ENCODE measurements at regions not wholly inside any gene's neighbourhood (a gene's known extent, or its start where the extent isn't known, plus 50 kb on each side); places are given as distances from the start of the nearest gene placed in this dataset.

- Histone ChIP-seq H2AFZ (no peak overlapping the region), H3K27ac (no peak overlapping the region), H3K4me1 (no peaks in the 10 kb centered on the region), H3K79me2 (no peaks in the 10 kb centered on the region), H3K27me3 (ENCODE audit: control insufficient read depth, insufficient read depth, low read length) (no peaks in the 10 kb centered on the region), H3K4me3 (ENCODE audit: low read depth, low read length) (no peak overlapping the region), H3K9me3 (ENCODE audit: control insufficient read depth, low read length) (no peaks in the 10 kb centered on the region), H3K9ac (no peak overlapping the region), H3K36me3 (ENCODE audit: control insufficient read depth, insufficient read depth, low read length) (no peaks in the 10 kb centered on the region), H3K4me2 (ENCODE audit: low read length) (no peak overlapping the region)
- TF ChIP-seq CTCF (IDR thresholded peaks at IDR 0.05): no peak
Observed at GRCh38 chr2:104465981-104466380, 387.9 kb upstream of the POU3F3 start.

- no peak for TF ChIP-seq CTCF (IDR thresholded peaks at IDR 0.05)
- H3K36me3 ChIP-seq (ENCODE audit: control insufficient read depth, insufficient read depth, low read length): no peaks in the 10 kb centered on the region
- no peaks in the 10 kb centered on the region for H3K27me3 ChIP-seq (ENCODE audit: control insufficient read depth, insufficient read depth, low read length)
- H3K27ac ChIP-seq: no peak overlapping the region
- no peak overlapping the region for H3K4me2 ChIP-seq (ENCODE audit: low read length)
- H3K4me1 ChIP-seq: no peaks in the 10 kb centered on the region
- H3K79me2 ChIP-seq: no peaks in the 10 kb centered on the region
- no peak overlapping the region for H3K4me3 ChIP-seq (ENCODE audit: low read depth, low read length)
- no peak overlapping the region for H3K9ac ChIP-seq
- H3K9me3 ChIP-seq (ENCODE audit: control insufficient read depth, low read length): no peaks in the 10 kb centered on the region
- H2AFZ ChIP-seq: no peak overlapping the region
Observed at GRCh38 chr2:104468846-104469245, 385.1 kb upstream of the POU3F3 start.

- Histone ChIP-seq H3K4me3 (ENCODE audit: low read depth, low read length) (no peak overlapping the region), H3K4me1 (no peaks in the 10 kb centered on the region), H3K36me3 (ENCODE audit: control insufficient read depth, insufficient read depth, low read length) (no peaks in the 10 kb centered on the region), H3K9ac (no peak overlapping the region), H3K4me2 (ENCODE audit: low read length) (no peak overlapping the region), H2AFZ (no peak overlapping the region), H3K79me2 (no peaks in the 10 kb centered on the region), H3K27ac (no peak overlapping the region), H3K9me3 (ENCODE audit: control insufficient read depth, low read length) (no peaks in the 10 kb centered on the region), H3K27me3 (ENCODE audit: control insufficient read depth, insufficient read depth, low read length) (no peaks in the 10 kb centered on the region)
- TF ChIP-seq CTCF (IDR thresholded peaks at IDR 0.05): no peak
Observed at GRCh38 chr2:104472076-104472475, 381.8 kb upstream of the POU3F3 start.

- Histone ChIP-seq H3K9ac (no peak overlapping the region), H3K4me2 (ENCODE audit: low read length) (no peak overlapping the region), H3K9me3 (ENCODE audit: control insufficient read depth, low read length) (no peaks in the 10 kb centered on the region), H3K36me3 (ENCODE audit: control insufficient read depth, insufficient read depth, low read length) (no peaks in the 10 kb centered on the region), H3K4me3 (ENCODE audit: low read depth, low read length) (no peak overlapping the region), H3K79me2 (no peaks in the 10 kb centered on the region), H2AFZ (no peak overlapping the region), H3K27me3 (ENCODE audit: control insufficient read depth, insufficient read depth, low read length) (no peaks in the 10 kb centered on the region), H3K27ac (no peak overlapping the region), H3K4me1 (no peaks in the 10 kb centered on the region)
- no peak for TF ChIP-seq CTCF (IDR thresholded peaks at IDR 0.05)
Observed at GRCh38 chr2:104473546-104473945, 380.4 kb upstream of the POU3F3 start.

GRCh38 chr2:104474716-104475115 lies 379.2 kb upstream of the POU3F3 start:
- H3K79me2 ChIP-seq: no peaks in the 10 kb centered on the region
- no peak overlapping the region for H3K9ac ChIP-seq
- no peak overlapping the region for H3K27ac ChIP-seq
- no peaks in the 10 kb centered on the region for H3K36me3 ChIP-seq (ENCODE audit: control insufficient read depth, insufficient read depth, low read length)
- no peak overlapping the region for H2AFZ ChIP-seq
- TF ChIP-seq CTCF (IDR thresholded peaks at IDR 0.05): no peak
- H3K9me3 ChIP-seq (ENCODE audit: control insufficient read depth, low read length): no peaks in the 10 kb centered on the region
- H3K4me2 ChIP-seq (ENCODE audit: low read length): no peak overlapping the region
- no peaks in the 10 kb centered on the region for H3K4me1 ChIP-seq
- H3K4me3 ChIP-seq (ENCODE audit: low read depth, low read length): no peak overlapping the region
- H3K27me3 ChIP-seq (ENCODE audit: control insufficient read depth, insufficient read depth, low read length): no peaks in the 10 kb centered on the region
